ENCODE measurements at regions not wholly inside any gene's neighbourhood (a gene's known extent, or its start where the extent isn't known, plus 50 kb on each side); places are given as distances from the start of the nearest gene placed in this dataset.

DNA sequence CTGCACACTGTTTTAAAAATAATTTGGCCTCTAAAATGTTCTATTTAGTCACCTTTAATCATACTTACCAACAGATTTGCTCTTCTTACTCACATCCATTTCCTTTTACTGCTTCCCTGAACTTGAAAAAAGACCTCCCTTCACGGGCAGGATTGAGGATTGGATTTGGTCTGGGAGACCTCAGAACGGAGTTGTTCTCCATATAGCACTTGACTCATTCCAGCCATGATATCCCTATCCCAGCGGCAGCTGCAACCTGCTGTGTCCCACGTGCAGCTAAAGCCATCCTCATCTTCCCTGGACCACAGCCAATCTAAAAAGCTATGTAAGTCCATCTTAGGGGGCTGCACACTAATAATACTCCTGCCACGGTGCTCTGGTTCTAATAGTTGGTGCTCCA, 97.0 kb upstream of the PTPRM start:
- Histone ChIP-seq H4K20me1 (ENCODE audit: control insufficient read depth, extremely low read depth, insufficient read depth, low read length) (no peaks in the 10 kb centered on the region), H2AFZ (ENCODE audit: control insufficient read depth, low read length) (no peak overlapping the region), H3K27me3 (ENCODE audit: control insufficient read depth, extremely low read depth, insufficient read depth, low read length) (no peaks in the 10 kb centered on the region), H3K4me1 (ENCODE audit: control insufficient read depth, extremely low read depth, insufficient read depth, low read length) (no peaks in the 10 kb centered on the region), H3K79me2 (ENCODE audit: control insufficient read depth, insufficient read depth, low read length) (no peaks in the 10 kb centered on the region), H3K4me3 (ENCODE audit: control insufficient read depth in 2 of 3, extremely low read depth in 1 of 3, insufficient read depth in 2 of 3, low read depth in 1 of 3, low read length in 3 of 3) (no peak overlapping the region), H3K9ac (ENCODE audit: control insufficient read depth, extremely low read depth, insufficient read depth, low read length) (no peak overlapping the region), H3K9me1 (ENCODE audit: control insufficient read depth, extremely low read depth, insufficient read depth, low read length) (no peaks in the 10 kb centered on the region), H3K36me3 (ENCODE audit: control insufficient read depth in 2 of 2, extremely low read depth in 1 of 2, insufficient read depth in 2 of 2, low read length in 2 of 2) (no peaks in the 10 kb centered on the region), H3K4me2 (ENCODE audit: control insufficient read depth, extremely low read depth, insufficient read depth, low read depth, low read length) (no peak overlapping the region), H3K27ac (ENCODE audit: control insufficient read depth, insufficient read depth, low read length) (no peak overlapping the region), H3K9me3 (ENCODE audit: control insufficient read depth, low read depth, low read length) (no peaks in the 10 kb centered on the region)
- DNase-seq (ENCODE audit: low read depth, low spot score) (no peak), FAIRE-seq (no peak)
- dilution Hi-C loops (cut with MboI; ENCODE audit: extremely low pct_ligation_motif_present, low sequenced_read_pairs): no loop called here
- no peak for TF ChIP-seq EZH2 (IDR thresholded peaks at IDR 0.05; ENCODE audit: low read length)
- TF ChIP-seq, protein P1, sequence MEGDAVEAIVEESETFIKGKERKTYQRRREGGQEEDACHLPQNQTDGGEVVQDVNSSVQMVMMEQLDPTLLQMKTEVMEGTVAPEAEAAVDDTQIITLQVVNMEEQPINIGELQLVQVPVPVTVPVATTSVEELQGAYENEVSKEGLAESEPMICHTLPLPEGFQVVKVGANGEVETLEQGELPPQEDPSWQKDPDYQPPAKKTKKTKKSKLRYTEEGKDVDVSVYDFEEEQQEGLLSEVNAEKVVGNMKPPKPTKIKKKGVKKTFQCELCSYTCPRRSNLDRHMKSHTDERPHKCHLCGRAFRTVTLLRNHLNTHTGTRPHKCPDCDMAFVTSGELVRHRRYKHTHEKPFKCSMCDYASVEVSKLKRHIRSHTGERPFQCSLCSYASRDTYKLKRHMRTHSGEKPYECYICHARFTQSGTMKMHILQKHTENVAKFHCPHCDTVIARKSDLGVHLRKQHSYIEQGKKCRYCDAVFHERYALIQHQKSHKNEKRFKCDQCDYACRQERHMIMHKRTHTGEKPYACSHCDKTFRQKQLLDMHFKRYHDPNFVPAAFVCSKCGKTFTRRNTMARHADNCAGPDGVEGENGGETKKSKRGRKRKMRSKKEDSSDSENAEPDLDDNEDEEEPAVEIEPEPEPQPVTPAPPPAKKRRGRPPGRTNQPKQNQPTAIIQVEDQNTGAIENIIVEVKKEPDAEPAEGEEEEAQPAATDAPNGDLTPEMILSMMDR (optimal IDR thresholded peaks at IDR 0.05 in 1 of 3, IDR thresholded peaks at IDR 0.05 in 1 of 3, conservative IDR thresholded peaks at IDR 0.05 in 1 of 3; ENCODE audit: extremely low read depth in 1 of 3, insufficient read depth in 2 of 3, low read length in 3 of 3): no peak

DNA sequence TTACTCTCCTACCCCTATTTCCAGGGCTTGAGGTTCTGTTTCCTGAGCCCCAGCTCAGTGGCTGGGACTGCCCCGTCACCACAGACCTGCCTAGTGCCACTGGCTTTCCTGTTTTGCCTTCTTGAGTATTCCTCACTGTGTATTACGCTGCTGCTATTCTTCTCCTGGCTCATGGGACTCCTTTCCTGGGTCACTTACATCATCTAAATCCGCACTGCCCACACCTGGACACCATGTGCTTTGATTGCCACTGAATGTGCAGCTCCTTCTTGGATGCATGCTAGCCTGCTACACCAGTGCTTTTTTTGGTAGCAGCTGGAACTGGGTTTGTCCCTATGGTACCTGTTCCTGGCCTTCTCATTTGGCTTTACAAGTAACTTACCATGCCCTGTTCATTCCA, 96.6 kb upstream of the PTPRM start:
- Histone ChIP-seq H3K27me3 (ENCODE audit: control insufficient read depth, extremely low read depth, insufficient read depth, low read length) (no peaks in the 10 kb centered on the region), H3K4me2 (ENCODE audit: control insufficient read depth, extremely low read depth, insufficient read depth, low read depth, low read length) (no peak overlapping the region), H3K9me3 (ENCODE audit: control insufficient read depth, low read depth, low read length) (no peaks in the 10 kb centered on the region), H3K4me3 (ENCODE audit: control insufficient read depth in 2 of 3, extremely low read depth in 1 of 3, insufficient read depth in 2 of 3, low read depth in 1 of 3, low read length in 3 of 3) (no peak overlapping the region), H3K79me2 (ENCODE audit: control insufficient read depth, insufficient read depth, low read length) (no peaks in the 10 kb centered on the region), H2AFZ (ENCODE audit: control insufficient read depth, low read length) (no peak overlapping the region), H4K20me1 (ENCODE audit: control insufficient read depth, extremely low read depth, insufficient read depth, low read length) (no peaks in the 10 kb centered on the region), H3K27ac (ENCODE audit: control insufficient read depth, insufficient read depth, low read length) (no peak overlapping the region), H3K4me1 (ENCODE audit: control insufficient read depth, extremely low read depth, insufficient read depth, low read length) (no peaks in the 10 kb centered on the region), H3K9me1 (ENCODE audit: control insufficient read depth, extremely low read depth, insufficient read depth, low read length) (no peaks in the 10 kb centered on the region), H3K9ac (ENCODE audit: control insufficient read depth, extremely low read depth, insufficient read depth, low read length) (no peak overlapping the region), H3K36me3 (ENCODE audit: control insufficient read depth in 2 of 2, extremely low read depth in 1 of 2, insufficient read depth in 2 of 2, low read length in 2 of 2) (no peaks in the 10 kb centered on the region)
- FAIRE-seq (no peak), DNase-seq (ENCODE audit: low read depth, low spot score) (no peak)
- dilution Hi-C loops (cut with MboI; ENCODE audit: extremely low pct_ligation_motif_present, low sequenced_read_pairs): no loop called here
- TF ChIP-seq EZH2 (IDR thresholded peaks at IDR 0.05; ENCODE audit: low read length): no peak
- TF ChIP-seq, protein P1 (optimal IDR thresholded peaks at IDR 0.05 in 1 of 3, IDR thresholded peaks at IDR 0.05 in 1 of 3, conservative IDR thresholded peaks at IDR 0.05 in 1 of 3; ENCODE audit: extremely low read depth in 1 of 3, insufficient read depth in 2 of 3, low read length in 3 of 3): no peak

Data from keratinocyte (primary cell).